K562 (cell line): ENCODE measurements at regions not wholly inside any gene's neighbourhood (a gene's known extent, or its start where the extent isn't known, plus 50 kb on each side); places are given as distances from the start of the nearest gene placed in this dataset.

Experiments
- ATAC-seq: fragments of 200-7000 bp; cut with Tn5 transposase; 3 replicates; pipeline ENCODE4 v1.9.1; 2020; ENCODE audit warnings: moderate library complexity
- BruUV-seq: library from RNA; stranded (reverse); fragments of 400-500 nt; replicated peaks from 2 replicates; lab custom pipeline; 2021; lab: Mats Ljungman, UMichigan
- CTCF ChIA-PET: fragments of 300-600 bp; formaldehyde crosslinking; extraction: SDS; loops from one replicate; lab custom pipeline; 2021; ENCODE audit warnings: low intra/inter-chr PET ratio; lab: Yijun Ruan, JAX
- POLR2A ChIA-PET: fragments of 300-600, 350-650 bp; sonication (Branson Sonifier 250); formaldehyde crosslinking; extraction: SDS; loops from one replicate; lab custom pipeline; 2021; ENCODE audit warnings: antibody characterized with exemption, inconsistent platforms; lab: Yijun Ruan, JAX
- DNase-seq, 4 experiments: peaks; one replicate each; pipeline versions ENCODE4 v3.0.0 to v3.0.0-alpha.2; 2011 to 2018; ENCODE audit warnings: low spot score in 3 of 4, mixed read lengths in 3 of 4; ENCODE audit errors: extremely low read depth in 1 of 4
- FAIRE-seq: peaks from 2 replicates; lab custom pipeline; 2011; peaks lifted over from hg19 to GRCh38; lab: Jason Lieb, UNC
- H2AFZ ChIP-seq: 2 replicates; pipeline ENCODE4 v1.6.0; 2011; ENCODE audit warnings: low read depth, low read length, control low read depth, inconsistent platforms
- H3K27ac ChIP-seq: fragments of 200-600 bp; 3 replicates; pipeline ENCODE4 v1.8.0; 2011; ENCODE audit warnings: low read depth, mild to moderate bottlenecking, control low read depth, inconsistent platforms, low read length, moderate library complexity, mixed read lengths; ENCODE audit errors: extremely low read depth
- H3K27me3 ChIP-seq, 2 experiments: fragments of 300-600 bp in 1 of 2; 2 replicates in 1 of 2; 3 replicates in 1 of 2; pipeline versions ENCODE4 v1.6.0 to v1.8.0; 2011; ENCODE audit warnings: inconsistent platforms in 2 of 2, low read length in 2 of 2, mild to moderate bottlenecking in 1 of 2, mixed read lengths in 1 of 2, moderate library complexity in 1 of 2; ENCODE audit not compliant: control insufficient read depth in 2 of 2, insufficient read depth in 2 of 2
- H3K36me3 ChIP-seq: fragments of 300-600 bp; 3 replicates; pipeline ENCODE4 v1.8.0; 2011; ENCODE audit warnings: mild to moderate bottlenecking, low read length, inconsistent platforms; ENCODE audit not compliant: control insufficient read depth, insufficient read depth
- H3K4me1 ChIP-seq, 2 experiments: fragments of 200-600 bp in 1 of 2; replicated peaks in 1 of 2; 2 replicates in 1 of 2; 3 replicates in 1 of 2; pipeline versions ENCODE4 v1.5.1 to v1.8.0; 2011; ENCODE audit warnings: inconsistent platforms in 2 of 2, low read length in 2 of 2, mild to moderate bottlenecking in 1 of 2, mixed read lengths in 1 of 2, moderate library complexity in 1 of 2; ENCODE audit not compliant: control insufficient read depth in 2 of 2, insufficient read depth in 2 of 2
- H3K4me2 ChIP-seq: 2 replicates; pipeline ENCODE4 v1.6.1; 2011; ENCODE audit warnings: low read length, control low read depth, inconsistent platforms, mixed read lengths; ENCODE audit not compliant: insufficient read depth
- H3K4me3 ChIP-seq: fragments of 200-600 bp; sonication (generic), shearing (Covaris generic); 2 replicates; pipeline ENCODE4 v1.5.1; 2016; ENCODE audit warnings: control low read depth, inconsistent platforms
- H3K79me2 ChIP-seq: fragments of 200-600 bp; 3 replicates; pipeline ENCODE4 v1.8.0; 2011; ENCODE audit warnings: low read length, inconsistent platforms; ENCODE audit not compliant: control insufficient read depth, insufficient read depth
- H3K9ac ChIP-seq, 2 experiments: 2 replicates each; pipeline versions ENCODE4 v1.6.0 to v1.6.1; 2011; ENCODE audit warnings: low read depth in 2 of 2, low read length in 2 of 2, control low read depth in 1 of 2, inconsistent platforms in 1 of 2, mild to moderate bottlenecking in 1 of 2, mixed read lengths in 1 of 2; ENCODE audit not compliant: insufficient read depth in 1 of 2
- H3K9me1 ChIP-seq: one replicate; pipeline ENCODE4 v1.6.0; 2011; ENCODE audit warnings: inconsistent platforms, mild to moderate bottlenecking, low read length, moderate library complexity; ENCODE audit not compliant: control insufficient read depth, insufficient read depth
- H3K9me3 ChIP-seq: replicated peaks from 2 replicates; pipeline ENCODE4 v1.5.1; 2011; ENCODE audit warnings: low read depth, low read length, inconsistent platforms; ENCODE audit not compliant: control insufficient read depth, insufficient read depth
- H4K20me1 ChIP-seq: replicated peaks from 2 replicates; pipeline ENCODE4 v1.6.1; 2011; ENCODE audit warnings: low read length, inconsistent platforms, mixed read lengths; ENCODE audit not compliant: control insufficient read depth, insufficient read depth
- ARID2 ChIP-seq: fragments of 450-650 bp; IDR thresholded peaks from 2 replicates; pipeline ENCODE4 v1.6.1; 2017; ENCODE audit warnings: antibody characterized with exemption, mild to moderate bottlenecking
- FOSL1 ChIP-seq: fragments of 200-800 bp; sonication (Bioruptor generic); conservative IDR thresholded peaks from 2 replicates; pipeline ENCODE4 v1.6.1; 2016; ENCODE audit warnings: missing genetic modification characterization, missing compliant biosample characterization
- KAT2B ChIP-seq: IDR thresholded peaks from one replicate; pipeline ENCODE4 v1.6.1; 2012; ENCODE audit warnings: low read depth, mild to moderate bottlenecking, control low read depth, inconsistent platforms, low read length, moderate library complexity
- LCOR ChIP-seq: sonication (generic); formaldehyde crosslinking; IDR thresholded peaks from 2 replicates; pipeline ENCODE4 v1.8.0; 2022; ENCODE audit warnings: mild to moderate bottlenecking, missing genetic modification reagents
- NFIC ChIP-seq: fragments of 450-650 bp; IDR thresholded peaks from 2 replicates; pipeline ENCODE4 v1.6.1; 2017; ENCODE audit warnings: mild to moderate bottlenecking, inconsistent platforms
- SREBF2 ChIP-seq: sonication (generic); formaldehyde crosslinking; IDR thresholded peaks from 2 replicates; pipeline ENCODE4 v1.4.0; 2020; ENCODE audit warnings: mild to moderate bottlenecking, missing genetic modification reagents
- SRSF3 ChIP-seq: fragments of 200-400 bp; formaldehyde crosslinking; IDR thresholded peaks from 2 replicates; pipeline ENCODE4 v1.6.1; 2016; ENCODE audit warnings: mild to moderate bottlenecking, low read length, moderate library complexity; ENCODE audit not compliant: insufficient read depth
- WGBS: fragments of 100-300 bp; shearing (Covaris generic); methylation state at CpG from one replicate; pipeline ENCODE4 v1.1.6; 2016; ENCODE audit warnings: low coverage, mixed read lengths; ENCODE audit not compliant: insufficient coverage; ENCODE audit errors: missing lambda C conversion rate; 5-methylcytosine and 5-hydroxymethylcytosine counted together
- in situ Hi-C: fragments of 300-500 bp; cut with MboI; formaldehyde crosslinking; loops from 4 replicates; pipeline ENCODE4 v1.15.0; 2018; ENCODE audit warnings: inconsistent platforms, mixed read lengths
- intact Hi-C: fragments of 100-400 bp; cut with micrococcal nuclease; formaldehyde crosslinking; loops from 2 replicates; pipeline ENCODE4 v1.14.2; 2022
- TF ChIP-seq, protein P1 (sequence below): fragments of 250-450 bp; sonication (Bioruptor Pico); IDR thresholded peaks from 2 replicates; pipeline ENCODE4 v1.8.0; 2021; ENCODE audit warnings: mild to moderate bottlenecking, moderate library complexity
- TF ChIP-seq, protein P2 (sequence below): fragments of 450-650 bp; IDR thresholded peaks from one replicate; pipeline ENCODE4 v1.6.1; 2018; ENCODE audit warnings: mild to moderate bottlenecking, moderate library complexity; ENCODE audit not compliant: partially characterized antibody

DNA sequence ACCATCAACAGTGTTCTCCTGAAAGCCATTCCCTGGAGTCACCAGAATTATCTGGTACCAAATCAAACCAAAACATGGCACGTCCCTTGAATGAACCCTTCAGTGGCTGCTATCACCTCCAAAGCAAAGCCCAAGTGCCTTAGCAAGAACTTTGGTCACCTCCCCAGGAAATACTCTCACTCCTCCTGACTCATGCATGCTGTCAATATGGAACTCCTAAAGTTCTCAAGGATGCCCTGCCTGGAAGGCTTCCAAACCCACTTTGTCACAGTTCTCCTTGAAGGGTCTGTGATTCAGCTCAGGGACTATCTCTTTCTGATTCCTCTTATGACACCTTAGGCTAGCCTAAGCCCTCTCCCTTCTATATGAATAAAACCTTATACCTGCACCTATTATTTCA lies 146.1 kb upstream of the RUNX1 start:
- Histone ChIP-seq H4K20me1 (no peaks in the 10 kb centered on the region), H3K4me2 (no peak overlapping the region), H3K9me3 (no peaks in the 10 kb centered on the region), H3K4me3 (no peak overlapping the region), H3K27ac (no peak overlapping the region), H3K9me1 (no peaks in the 10 kb centered on the region), H3K4me1 (peaks cover 0 to 11% of the 10 kb centered on the region in 2 experiments; a peak in 3 of 5 replicates), H3K27me3 (no peaks in the 10 kb centered on the region), H3K79me2 (no peaks in the 10 kb centered on the region), H2AFZ (no peak overlapping the region), H3K9ac (no peak overlapping the region), H3K36me3 (no peaks in the 10 kb centered on the region; the same call in 2 of the 3 replicates)
- POLR2A ChIA-PET = interaction anchor here (0.9 to 1.5 kb wide), 2 partner anchors 11 to 19 kb away, joined by 4 to 9 read pairs; no protein-coding TSS in a partner anchor
- FAIRE-seq (no peak), DNase-seq (peak in 1 of 4 experiments; percentile 41), ATAC-seq (no peak)
- 0% methylated on average over 1 of the region's 1 CpG for WGBS
- TF ChIP-seq LCOR (CRISPR knock-in tag) (no peak), ARID2 (no peak), SREBF2 (no peak), FOSL1 (tag) (peak; percentile 60), KAT2B (no peak), SRSF3 (no peak), NFIC (0 out of 2 replicates have a peak, but pooled peaks have one; percentile 40)
- TF ChIP-seq, protein P1, sequence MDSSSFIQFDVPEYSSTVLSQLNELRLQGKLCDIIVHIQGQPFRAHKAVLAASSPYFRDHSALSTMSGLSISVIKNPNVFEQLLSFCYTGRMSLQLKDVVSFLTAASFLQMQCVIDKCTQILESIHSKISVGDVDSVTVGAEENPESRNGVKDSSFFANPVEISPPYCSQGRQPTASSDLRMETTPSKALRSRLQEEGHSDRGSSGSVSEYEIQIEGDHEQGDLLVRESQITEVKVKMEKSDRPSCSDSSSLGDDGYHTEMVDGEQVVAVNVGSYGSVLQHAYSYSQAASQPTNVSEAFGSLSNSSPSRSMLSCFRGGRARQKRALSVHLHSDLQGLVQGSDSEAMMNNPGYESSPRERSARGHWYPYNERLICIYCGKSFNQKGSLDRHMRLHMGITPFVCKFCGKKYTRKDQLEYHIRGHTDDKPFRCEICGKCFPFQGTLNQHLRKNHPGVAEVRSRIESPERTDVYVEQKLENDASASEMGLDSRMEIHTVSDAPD (CRISPR knock-in tag) = no peak
- TF ChIP-seq, protein P2, sequence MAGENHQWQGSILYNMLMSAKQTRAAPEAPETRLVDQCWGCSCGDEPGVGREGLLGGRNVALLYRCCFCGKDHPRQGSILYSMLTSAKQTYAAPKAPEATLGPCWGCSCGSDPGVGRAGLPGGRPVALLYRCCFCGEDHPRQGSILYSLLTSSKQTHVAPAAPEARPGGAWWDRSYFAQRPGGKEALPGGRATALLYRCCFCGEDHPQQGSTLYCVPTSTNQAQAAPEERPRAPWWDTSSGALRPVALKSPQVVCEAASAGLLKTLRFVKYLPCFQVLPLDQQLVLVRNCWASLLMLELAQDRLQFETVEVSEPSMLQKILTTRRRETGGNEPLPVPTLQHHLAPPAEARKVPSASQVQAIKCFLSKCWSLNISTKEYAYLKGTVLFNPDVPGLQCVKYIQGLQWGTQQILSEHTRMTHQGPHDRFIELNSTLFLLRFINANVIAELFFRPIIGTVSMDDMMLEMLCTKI = no peak
- intact Hi-C loops (no loop called here), in situ Hi-C loops (no loop called here)
- no TSS peak for BruUV-seq
- CTCF ChIA-PET = no interaction called here
